HEK293 (cell line): ENCODE measurements at regions not wholly inside any gene's neighbourhood (a gene's known extent, or its start where the extent isn't known, plus 50 kb on each side); places are given as distances from the start of the nearest gene placed in this dataset.

Experiments used
- SALL2 ChIP-seq: fragments of 450-650 bp; formaldehyde crosslinking; IDR thresholded peaks from 2 replicates; pipeline ENCODE4 v1.5.0; 2017; ENCODE audit warnings: missing biosample characterization, mild to moderate bottlenecking, missing genetic modification characterization, borderline replicate concordance
- ZNF350 ChIP-seq: fragments of 450-650 bp; formaldehyde crosslinking; IDR thresholded peaks from 2 replicates; pipeline ENCODE4 v1.5.0; 2017; ENCODE audit warnings: missing biosample characterization, mild to moderate bottlenecking, missing genetic modification characterization
- ZNF549 ChIP-seq: fragments of 450-650 bp; IDR thresholded peaks from 2 replicates; pipeline ENCODE4 v1.5.1; 2018; ENCODE audit warnings: missing biosample characterization, missing genetic modification characterization, mild to moderate bottlenecking, inconsistent platforms, moderate library complexity
- TF ChIP-seq, protein P1 (sequence below): fragments of 450-650 bp; formaldehyde crosslinking; IDR thresholded peaks from 2 replicates; pipeline ENCODE4 v1.5.1; 2016; ENCODE audit warnings: missing biosample characterization, missing genetic modification characterization
- TF ChIP-seq, protein P2 (sequence below): fragments of 450-650 bp; formaldehyde crosslinking; IDR thresholded peaks from 2 replicates; pipeline ENCODE4 v1.5.0; 2017; ENCODE audit warnings: missing biosample characterization, missing genetic modification characterization, borderline replicate concordance

DNA sequence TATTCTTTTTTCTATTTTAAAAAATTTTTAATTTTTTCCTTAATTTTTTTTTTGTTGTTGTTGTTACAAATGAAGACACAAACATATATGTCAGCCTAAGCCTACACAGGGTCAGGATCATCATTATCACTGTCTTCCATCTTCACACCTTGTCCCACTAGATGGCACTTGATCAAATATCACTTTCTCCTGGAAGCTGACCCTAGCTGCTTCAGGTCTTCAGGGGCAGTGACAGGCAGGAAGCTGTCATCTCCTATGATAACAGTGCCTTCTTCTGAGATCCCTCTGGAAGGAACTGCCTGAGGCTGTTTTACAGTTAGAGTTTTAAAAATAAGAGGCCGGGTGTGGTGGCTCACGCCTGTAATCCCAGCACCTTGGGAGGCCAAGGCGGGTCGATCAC, 70.2 kb upstream of the EEF1E1 start:
- TF ChIP-seq, protein P1, sequence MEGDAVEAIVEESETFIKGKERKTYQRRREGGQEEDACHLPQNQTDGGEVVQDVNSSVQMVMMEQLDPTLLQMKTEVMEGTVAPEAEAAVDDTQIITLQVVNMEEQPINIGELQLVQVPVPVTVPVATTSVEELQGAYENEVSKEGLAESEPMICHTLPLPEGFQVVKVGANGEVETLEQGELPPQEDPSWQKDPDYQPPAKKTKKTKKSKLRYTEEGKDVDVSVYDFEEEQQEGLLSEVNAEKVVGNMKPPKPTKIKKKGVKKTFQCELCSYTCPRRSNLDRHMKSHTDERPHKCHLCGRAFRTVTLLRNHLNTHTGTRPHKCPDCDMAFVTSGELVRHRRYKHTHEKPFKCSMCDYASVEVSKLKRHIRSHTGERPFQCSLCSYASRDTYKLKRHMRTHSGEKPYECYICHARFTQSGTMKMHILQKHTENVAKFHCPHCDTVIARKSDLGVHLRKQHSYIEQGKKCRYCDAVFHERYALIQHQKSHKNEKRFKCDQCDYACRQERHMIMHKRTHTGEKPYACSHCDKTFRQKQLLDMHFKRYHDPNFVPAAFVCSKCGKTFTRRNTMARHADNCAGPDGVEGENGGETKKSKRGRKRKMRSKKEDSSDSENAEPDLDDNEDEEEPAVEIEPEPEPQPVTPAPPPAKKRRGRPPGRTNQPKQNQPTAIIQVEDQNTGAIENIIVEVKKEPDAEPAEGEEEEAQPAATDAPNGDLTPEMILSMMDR (tag by site-specific recombination): no peak
- TF ChIP-seq, protein P2, sequence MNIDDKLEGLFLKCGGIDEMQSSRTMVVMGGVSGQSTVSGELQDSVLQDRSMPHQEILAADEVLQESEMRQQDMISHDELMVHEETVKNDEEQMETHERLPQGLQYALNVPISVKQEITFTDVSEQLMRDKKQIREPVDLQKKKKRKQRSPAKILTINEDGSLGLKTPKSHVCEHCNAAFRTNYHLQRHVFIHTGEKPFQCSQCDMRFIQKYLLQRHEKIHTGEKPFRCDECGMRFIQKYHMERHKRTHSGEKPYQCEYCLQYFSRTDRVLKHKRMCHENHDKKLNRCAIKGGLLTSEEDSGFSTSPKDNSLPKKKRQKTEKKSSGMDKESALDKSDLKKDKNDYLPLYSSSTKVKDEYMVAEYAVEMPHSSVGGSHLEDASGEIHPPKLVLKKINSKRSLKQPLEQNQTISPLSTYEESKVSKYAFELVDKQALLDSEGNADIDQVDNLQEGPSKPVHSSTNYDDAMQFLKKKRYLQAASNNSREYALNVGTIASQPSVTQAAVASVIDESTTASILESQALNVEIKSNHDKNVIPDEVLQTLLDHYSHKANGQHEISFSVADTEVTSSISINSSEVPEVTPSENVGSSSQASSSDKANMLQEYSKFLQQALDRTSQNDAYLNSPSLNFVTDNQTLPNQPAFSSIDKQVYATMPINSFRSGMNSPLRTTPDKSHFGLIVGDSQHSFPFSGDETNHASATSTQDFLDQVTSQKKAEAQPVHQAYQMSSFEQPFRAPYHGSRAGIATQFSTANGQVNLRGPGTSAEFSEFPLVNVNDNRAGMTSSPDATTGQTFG: no peak
- TF ChIP-seq ZNF350 (tag by site-specific recombination) (no peak), ZNF549 (tag by site-specific recombination) (no peak), SALL2 (no peak)
